Thymus (tissue), 11 donors: ENCODE measurements at regions not wholly inside any gene's neighbourhood (a gene's known extent, or its start where the extent isn't known, plus 50 kb on each side); places are given as distances from the start of the nearest gene placed in this dataset.
"Not testable (repeated sequence)": the region's sequence is repeated elsewhere in the genome, so short reads cannot be mapped to it uniquely, and the experiment has no call there.

Experiments used
- DNase-seq, 9 donors: peaks; one replicate each; pipeline ENCODE4 v3.0.0-alpha.2; 2013; ENCODE audit warnings: low spot score in 9 of 9, low read depth in 6 of 9, missing footprints in 1 of 9
- H3K27ac ChIP-seq, 2 donors: one replicate each; pipeline ENCODE4 v1.5.1; 2013; ENCODE audit warnings: control low read depth in 1 of 2, low read depth in 1 of 2, low read length in 1 of 2, mild to moderate bottlenecking in 1 of 2, moderate library complexity in 1 of 2
- H3K27me3 ChIP-seq, 2 donors: one replicate each; pipeline ENCODE4 v1.5.1; 2013; ENCODE audit warnings: low read length in 1 of 2; ENCODE audit not compliant: control insufficient read depth in 2 of 2, insufficient read depth in 1 of 2
- H3K36me3 ChIP-seq, 2 donors: one replicate each; pipeline ENCODE4 v1.5.1; 2013; ENCODE audit warnings: low read length in 1 of 2, mild to moderate bottlenecking in 1 of 2, moderate library complexity in 1 of 2; ENCODE audit not compliant: control insufficient read depth in 2 of 2, insufficient read depth in 2 of 2
- H3K4me1 ChIP-seq, 2 donors: one replicate each; pipeline ENCODE4 v1.5.1; 2013; ENCODE audit warnings: low read length in 2 of 2; ENCODE audit not compliant: control insufficient read depth in 2 of 2, insufficient read depth in 2 of 2
- H3K4me3 ChIP-seq, 2 donors: one replicate each; pipeline ENCODE4 v1.5.1; 2013; ENCODE audit warnings: low read length in 2 of 2, control low read depth in 1 of 2, mild to moderate bottlenecking in 1 of 2
- H3K9me3 ChIP-seq, 2 donors: one replicate each; pipeline ENCODE4 v1.5.1; 2013; ENCODE audit warnings: low read length in 1 of 2, mild to moderate bottlenecking in 1 of 2; ENCODE audit not compliant: control insufficient read depth in 2 of 2, insufficient read depth in 1 of 2
- WGBS: extraction: QIAGEN DNeasy Blood & Tissue Kit; methylation state at CpG from one replicate; pipeline ENCODE4 v1.1.7; 2013; 5-methylcytosine and 5-hydroxymethylcytosine counted together
- donor health status: healthy.

- 90% methylated on average over 5 of the region's 5 CpGs for WGBS
- DNase-seq = no peak
- Histone ChIP-seq H3K4me3 (no peak overlapping the region), H3K27ac (no peak overlapping the region), H3K4me1 (no peaks in the 10 kb centered on the region), H3K9me3 (no peaks in the 10 kb centered on the region), H3K36me3 (no peaks in the 10 kb centered on the region), H3K27me3 (no peaks in the 10 kb centered on the region)
Measured at GRCh38 chr18:21958707-21959450, 210.5 kb upstream of the GATA6 start.

GRCh38 chr18:21960189-21960588, 209.2 kb upstream of the GATA6 start:
- Histone ChIP-seq H3K27me3 (no peaks in the 10 kb centered on the region), H3K27ac (no peak overlapping the region), H3K36me3 (no peaks in the 10 kb centered on the region), H3K4me1 (no peaks in the 10 kb centered on the region), H3K9me3 (no peaks in the 10 kb centered on the region), H3K4me3 (no peak overlapping the region)
- DNase-seq = no peak
- WGBS = 77% methylated on average over 8 of the region's 8 CpGs

DNA sequence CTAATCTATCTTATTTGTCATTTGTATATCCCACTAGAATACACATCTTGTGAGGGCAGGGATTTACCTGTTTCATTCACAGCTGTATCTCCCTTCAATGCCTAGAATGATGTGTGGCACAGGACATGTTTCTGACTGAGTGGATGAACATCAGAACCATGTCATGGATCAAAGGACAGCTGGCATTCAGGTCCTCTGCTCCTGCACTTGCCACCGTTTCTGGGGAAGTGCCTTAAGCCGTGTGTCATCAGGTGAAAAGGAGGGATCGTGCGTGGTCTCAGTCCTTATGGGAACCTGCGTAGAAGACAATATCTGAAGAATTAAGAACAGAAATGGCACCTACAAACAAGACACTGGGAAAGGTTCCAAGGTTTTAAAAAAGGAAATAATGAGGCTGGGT, 206.1 kb upstream of the GATA6 start:
- Histone ChIP-seq H3K4me3 (no peak overlapping the region), H3K27ac (no peak overlapping the region), H3K27me3 (no peaks in the 10 kb centered on the region), H3K9me3 (no peaks in the 10 kb centered on the region), H3K4me1 (no peaks in the 10 kb centered on the region), H3K36me3 (no peaks in the 10 kb centered on the region)
- 96% methylated on average over 5 of the region's 5 CpGs for WGBS
- no peak for DNase-seq

- WGBS = 98% methylated on average over 4 of the region's 4 CpGs
- H3K27ac ChIP-seq = no peak overlapping the region
- H3K4me3 ChIP-seq = no peak overlapping the region
- H3K27me3 ChIP-seq = no peaks in the 10 kb centered on the region
- H3K9me3 ChIP-seq = no peaks in the 10 kb centered on the region
- no peaks in the 10 kb centered on the region for H3K36me3 ChIP-seq
- no peaks in the 10 kb centered on the region for H3K4me1 ChIP-seq
- no peak for DNase-seq
Measured at GRCh38 chr18:21968338-21968737, 201.1 kb upstream of the GATA6 start.

DNA sequence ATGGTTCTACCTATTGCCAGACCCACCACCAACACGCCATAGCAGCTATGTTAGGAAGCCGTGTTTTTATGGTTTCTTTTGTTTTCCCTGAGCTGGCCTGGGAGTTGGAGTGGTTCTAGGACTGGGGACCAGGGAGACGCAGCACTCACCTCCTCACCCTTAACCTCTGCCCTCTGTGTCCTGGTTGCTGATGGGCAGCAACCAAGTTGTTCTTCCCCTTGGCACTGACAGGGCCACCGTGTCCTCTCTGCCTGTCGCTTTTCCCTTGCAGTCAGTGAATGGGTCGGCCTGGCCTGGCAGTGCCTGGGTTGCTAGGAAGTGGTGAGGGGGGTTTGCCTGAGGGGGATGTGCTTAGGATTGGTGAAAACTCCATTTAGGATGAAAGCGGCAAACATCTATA, 197.1 kb upstream of the GATA6 start:
- Histone ChIP-seq H3K4me1 (no peaks in the 10 kb centered on the region), H3K27me3 (no peaks in the 10 kb centered on the region), H3K4me3 (no peak overlapping the region), H3K36me3 (no peaks in the 10 kb centered on the region), H3K27ac (no peak overlapping the region), H3K9me3 (no peaks in the 10 kb centered on the region)
- WGBS = 89% methylated on average over 7 of the region's 7 CpGs
- no peak for DNase-seq

GRCh38 chr18:21975954-21976353, 193.4 kb upstream of the GATA6 start:
- WGBS = 98% methylated on average over 1 of the region's 1 CpG
- not testable (repeated sequence) for H3K36me3 ChIP-seq, H3K9me3 ChIP-seq, DNase-seq, H3K4me1 ChIP-seq, H3K27me3 ChIP-seq, H3K27ac ChIP-seq, H3K4me3 ChIP-seq

DNA sequence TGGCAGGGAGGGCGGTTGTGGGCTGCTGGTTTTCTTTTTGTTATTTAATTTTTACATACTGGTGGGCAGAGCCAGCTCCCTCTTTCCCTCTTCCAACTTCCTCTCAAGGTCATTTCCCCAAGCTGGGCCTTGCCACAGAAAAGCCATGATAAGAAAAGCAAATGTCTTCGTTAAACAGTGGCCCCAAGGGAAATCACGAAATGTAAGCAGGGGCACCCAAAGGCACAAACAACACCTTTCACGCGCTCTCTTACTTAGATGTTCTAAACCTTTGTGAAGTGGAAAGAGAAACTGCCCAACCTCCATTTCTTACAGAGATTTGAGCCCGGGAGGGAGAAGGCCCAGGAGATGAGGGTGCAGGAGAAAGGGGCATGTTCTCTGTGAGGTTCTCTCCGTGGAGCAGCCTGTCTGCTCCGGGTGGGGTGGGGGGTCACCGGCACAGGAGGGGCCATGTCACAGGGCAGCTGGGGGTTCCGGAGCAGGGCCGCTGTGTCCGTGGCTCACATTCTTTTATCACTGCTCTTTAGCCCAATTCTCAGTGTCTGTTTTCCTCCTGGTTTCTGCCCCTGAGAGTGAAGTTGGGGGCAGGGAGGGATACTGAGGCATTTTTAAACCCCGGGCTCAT, 190.7 kb upstream of the GATA6 start:
- no peak for DNase-seq
- H3K9me3 ChIP-seq = no peaks in the 10 kb centered on the region
- H3K4me1 ChIP-seq = no peaks in the 10 kb centered on the region
- no peak overlapping the region for H3K27ac ChIP-seq
- H3K27me3 ChIP-seq = no peaks in the 10 kb centered on the region
- H3K4me3 ChIP-seq = no peak overlapping the region
- H3K36me3 ChIP-seq = no peaks in the 10 kb centered on the region
- WGBS = 82% methylated on average over 13 of the region's 13 CpGs

GRCh38 chr18:21979171-21979560, 190.2 kb upstream of the GATA6 start:
- H3K27ac ChIP-seq = no peak overlapping the region
- no peaks in the 10 kb centered on the region for H3K36me3 ChIP-seq

DNA sequence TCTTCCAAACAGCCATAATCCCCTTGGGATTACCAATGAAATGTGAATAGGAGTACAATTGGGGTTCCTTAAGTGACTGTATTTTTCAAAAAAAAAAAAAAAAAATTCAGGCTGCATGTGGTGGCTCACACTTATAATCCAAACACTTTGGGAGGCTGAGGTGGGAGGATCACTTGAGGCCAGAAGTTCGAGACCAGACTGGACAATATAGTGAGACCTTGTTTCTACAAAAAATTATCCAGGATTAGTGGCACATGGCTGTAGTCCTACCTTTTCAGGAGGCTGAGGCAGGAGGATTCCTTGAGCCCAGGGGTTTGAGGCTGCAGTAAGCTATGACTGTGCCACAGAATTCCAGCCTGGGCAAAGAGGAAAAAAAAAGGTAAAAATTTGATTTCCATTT, 189.6 kb upstream of the GATA6 start:
- Histone ChIP-seq H3K36me3 (no peaks in the 10 kb centered on the region), H3K27ac (no peak overlapping the region), H3K9me3 (no peaks in the 10 kb centered on the region), H3K4me3 (no peak overlapping the region), H3K4me1 (no peaks in the 10 kb centered on the region), H3K27me3 (no peaks in the 10 kb centered on the region)
- 90% methylated on average over 1 of the region's 1 CpG for WGBS
- no peak for DNase-seq

More at GRCh38 chr18:21979171-21979560, 190.2 kb upstream of the GATA6 start:
- Histone ChIP-seq H3K4me3 (no peak overlapping the region), H3K4me1 (no peaks in the 10 kb centered on the region), H3K27me3 (no peaks in the 10 kb centered on the region), H3K9me3 (no peaks in the 10 kb centered on the region)
- no peak for DNase-seq
- 94% methylated on average over 4 of the region's 4 CpGs for WGBS
